HG03039 (cell line): ENCODE measurements at regions not wholly inside any gene's neighbourhood (a gene's known extent, or its start where the extent isn't known, plus 50 kb on each side); places are given as distances from the start of the nearest gene placed in this dataset.

ENCODE experiments used
- ATAC-seq: cut with Tn5 transposase; IDR thresholded peaks from one replicate; pipeline ENCODE4 v1.9.1; 2021; ENCODE audit warnings: mild to moderate bottlenecking, moderate library complexity; ENCODE audit not compliant: unreplicated experiment

DNA sequence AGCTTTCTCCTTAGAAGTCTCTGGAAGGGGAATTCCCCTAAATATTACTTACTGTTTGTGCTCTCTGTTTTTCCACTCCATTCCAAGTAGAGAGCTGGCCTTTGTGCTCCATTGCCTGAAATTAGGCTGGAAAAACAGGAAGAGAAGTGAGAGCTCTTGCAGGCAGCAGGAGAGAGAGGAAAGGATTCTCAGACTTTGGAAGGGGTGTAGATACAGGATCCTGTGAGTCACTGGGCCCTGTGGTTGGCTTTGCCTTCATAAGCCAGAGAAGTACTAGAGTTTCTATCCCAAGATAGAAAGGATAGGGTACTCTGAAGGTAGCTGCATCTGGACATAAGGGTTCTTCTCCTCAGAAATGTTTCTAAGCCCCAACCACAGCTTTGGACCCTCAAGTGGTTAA, 188.9 kb downstream of the CMPK2 start:
- no peak for ATAC-seq

DNA sequence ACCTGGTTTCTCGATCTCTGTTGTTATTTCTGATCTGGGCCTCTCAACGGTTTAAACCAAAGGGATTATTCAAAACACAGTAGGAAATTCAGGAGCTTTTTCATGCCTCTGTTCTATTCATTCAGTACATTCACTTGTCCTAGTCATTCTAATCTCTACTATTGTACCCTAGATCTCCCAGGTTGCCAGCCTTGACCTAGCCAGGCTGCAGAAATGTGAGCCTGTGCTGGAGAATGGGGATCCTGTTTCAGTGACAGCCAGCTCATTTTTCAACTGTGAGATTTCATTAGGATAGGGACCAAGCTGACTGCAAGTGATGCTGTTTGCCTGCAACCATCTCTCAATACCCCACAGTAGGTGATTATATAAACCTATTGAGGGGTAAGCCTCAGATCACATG, 186.2 kb downstream of the CMPK2 start:
- ATAC-seq, result no peak

DNA sequence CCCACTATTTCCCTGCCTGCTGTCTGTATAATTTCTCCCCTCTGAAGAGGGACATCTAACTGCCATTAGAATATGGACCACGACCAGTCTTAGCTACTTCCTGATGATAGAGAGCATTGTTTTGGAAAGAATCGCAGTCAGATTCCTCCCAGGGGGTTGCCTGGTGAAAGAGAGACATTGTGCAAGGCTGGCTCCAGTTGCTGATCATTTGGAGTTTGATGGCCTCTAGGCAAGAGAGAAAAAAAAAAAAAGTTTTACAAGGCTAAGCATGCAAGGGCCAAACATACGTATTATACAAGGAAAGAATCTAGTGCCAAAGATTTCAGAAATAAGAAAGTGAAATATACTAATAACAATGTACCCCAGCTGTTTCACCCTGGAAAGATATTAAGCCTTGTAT, 182.2 kb downstream of the CMPK2 start:
- ATAC-seq, result no peak

DNA sequence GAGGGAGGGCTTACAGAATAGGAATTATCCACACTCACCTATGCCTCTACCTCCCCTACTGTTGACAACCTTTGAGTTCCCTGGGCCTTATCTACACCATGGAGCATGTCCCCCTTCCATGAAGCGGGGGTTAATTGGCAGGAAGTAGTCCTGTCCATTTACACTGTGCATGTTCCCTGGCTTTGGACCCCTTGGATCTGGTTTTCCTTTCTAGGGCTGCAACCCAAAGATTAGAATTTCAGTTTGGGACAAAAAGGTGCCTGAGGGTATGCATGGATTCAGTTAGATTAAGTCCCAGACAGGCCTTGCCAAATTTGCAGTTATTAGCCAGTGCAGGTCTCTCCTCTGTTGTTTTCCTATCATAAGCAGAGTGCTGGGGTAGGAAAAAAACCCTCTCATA, 180.3 kb downstream of the CMPK2 start:
- no peak for ATAC-seq

DNA sequence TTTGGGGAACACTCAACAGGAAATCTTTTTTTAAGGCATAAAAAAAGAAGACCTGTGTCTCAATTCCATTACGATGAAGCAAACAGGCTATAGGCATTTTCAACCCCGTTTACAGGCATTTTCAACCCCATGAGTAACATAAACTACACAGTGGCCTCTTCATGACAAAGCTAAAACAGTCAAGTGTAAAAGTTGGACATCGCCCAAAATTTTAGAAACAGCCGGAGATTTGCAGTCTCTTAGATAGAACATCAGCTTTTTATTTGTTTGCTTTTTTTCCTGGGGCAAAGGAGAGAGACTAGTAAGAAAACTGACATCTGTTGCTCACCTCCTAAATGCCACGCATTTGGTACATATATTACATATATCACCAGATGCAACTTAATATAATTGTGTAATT, 173.7 kb downstream of the CMPK2 start:
- ATAC-seq, result no peak

DNA sequence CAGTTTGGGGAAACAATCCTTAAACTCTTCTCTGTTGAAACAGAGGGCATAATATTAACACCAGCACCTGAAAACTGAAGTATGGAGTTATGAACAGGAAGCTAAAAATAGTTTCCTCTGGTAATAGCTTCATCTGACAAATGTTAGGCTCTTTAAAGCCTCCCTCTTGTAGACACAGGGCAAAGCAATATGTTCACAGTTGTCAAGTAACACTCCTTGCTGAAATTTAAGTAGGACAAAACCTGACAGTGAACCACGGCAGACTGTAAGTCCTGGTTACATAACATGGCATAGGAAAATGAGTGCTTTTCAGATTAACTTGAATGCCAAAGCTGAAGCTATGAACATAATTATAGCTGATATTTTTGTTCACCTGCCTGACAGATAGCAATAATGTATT, 172.9 kb downstream of the CMPK2 start:
- ATAC-seq, result no peak

DNA sequence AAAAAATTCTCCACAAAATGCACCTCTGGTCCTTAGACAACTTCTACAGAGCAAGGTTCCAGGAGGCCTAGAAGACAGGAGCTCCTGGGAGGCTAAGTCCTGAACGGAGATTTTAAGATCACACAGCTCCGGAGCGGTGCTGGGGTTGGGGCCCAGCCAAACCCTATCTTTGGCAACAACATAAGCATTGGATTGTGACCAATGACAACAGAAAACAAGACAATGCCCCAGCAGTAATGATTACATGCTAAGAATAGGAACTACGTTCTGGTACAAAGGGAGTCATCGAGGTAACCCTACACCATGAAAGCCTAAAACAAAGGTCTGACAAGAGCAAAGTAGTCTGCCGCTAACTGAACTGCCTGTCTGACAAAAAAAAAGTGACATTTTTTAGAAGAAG, 171.2 kb downstream of the CMPK2 start:
- no peak for ATAC-seq

DNA sequence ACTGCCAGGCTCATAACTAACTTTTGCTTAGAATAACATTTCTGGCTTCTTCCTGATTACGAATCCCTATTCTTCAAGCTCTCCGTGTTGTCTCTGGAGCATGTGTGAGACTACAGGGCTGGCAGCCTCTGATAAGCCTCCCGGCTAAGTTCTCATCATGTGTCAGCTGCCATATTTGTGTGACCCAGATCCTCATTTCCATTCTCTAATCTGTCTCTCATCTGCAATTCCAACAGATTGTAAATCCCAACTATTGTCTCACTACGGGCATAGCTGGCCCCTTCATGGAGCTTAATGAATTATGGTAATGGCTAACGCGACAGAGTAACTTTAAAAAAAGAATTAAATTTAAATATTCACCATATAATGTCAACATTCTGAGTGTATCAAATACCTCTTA, 165.4 kb downstream of the CMPK2 start:
- ATAC-seq, result no peak

DNA sequence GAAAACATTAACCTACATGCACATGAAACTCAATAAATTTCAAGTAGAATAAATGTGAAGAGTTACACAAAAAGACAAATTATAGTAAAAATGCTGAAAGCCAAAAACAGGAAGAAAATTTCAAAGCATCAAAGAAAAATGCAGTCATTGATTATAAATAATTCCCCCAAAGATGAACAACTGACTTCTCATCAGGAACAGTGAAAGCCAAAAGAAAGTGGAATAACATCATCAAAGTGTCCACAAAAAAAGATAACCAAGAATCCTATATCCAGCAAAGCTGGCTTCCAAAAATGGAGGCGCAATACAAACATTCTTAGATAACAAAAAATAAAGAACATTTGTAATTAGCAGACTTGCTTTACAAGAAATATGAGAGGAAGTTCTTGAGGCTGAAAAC, 161.6 kb downstream of the CMPK2 start:
- ATAC-seq, result no peak

DNA sequence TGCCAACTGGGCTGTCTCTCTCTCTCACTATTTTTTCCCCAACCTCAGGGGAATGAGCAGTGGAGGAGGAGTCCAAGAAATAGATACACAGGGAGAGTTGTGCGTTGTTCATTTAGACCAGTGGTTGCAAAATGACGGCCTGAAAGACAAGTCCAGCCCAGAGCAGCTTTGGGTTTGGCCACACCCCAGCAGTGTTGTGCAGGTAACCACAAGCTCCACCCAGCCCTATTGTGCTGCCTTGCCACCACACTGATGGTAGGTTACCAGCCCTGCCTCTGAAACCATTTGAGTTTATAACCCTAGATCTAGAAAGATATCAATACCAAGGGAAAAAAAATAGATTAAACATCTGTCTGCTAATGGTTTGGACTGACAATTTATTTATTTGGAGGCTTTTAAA, 144.3 kb downstream of the CMPK2 start:
- ATAC-seq, result no peak

DNA sequence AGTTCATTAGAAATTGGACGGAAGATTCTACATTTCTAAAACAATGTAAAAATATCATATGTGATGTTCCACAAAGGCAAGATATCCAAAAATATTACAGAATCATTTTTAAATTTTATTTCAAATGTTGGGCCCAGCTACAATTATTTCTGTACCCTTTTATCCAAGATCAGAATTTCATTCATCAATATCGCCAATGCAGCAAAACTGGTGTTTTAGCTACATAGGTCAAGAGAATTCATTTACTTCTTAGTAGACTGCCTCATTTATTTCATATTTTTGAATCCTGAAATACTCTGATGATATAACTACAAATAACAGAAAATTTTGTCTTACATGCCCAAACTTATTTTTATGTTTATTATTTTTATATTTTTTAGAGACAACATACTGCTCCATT, 143.1 kb downstream of the CMPK2 start:
- ATAC-seq, result no peak

DNA sequence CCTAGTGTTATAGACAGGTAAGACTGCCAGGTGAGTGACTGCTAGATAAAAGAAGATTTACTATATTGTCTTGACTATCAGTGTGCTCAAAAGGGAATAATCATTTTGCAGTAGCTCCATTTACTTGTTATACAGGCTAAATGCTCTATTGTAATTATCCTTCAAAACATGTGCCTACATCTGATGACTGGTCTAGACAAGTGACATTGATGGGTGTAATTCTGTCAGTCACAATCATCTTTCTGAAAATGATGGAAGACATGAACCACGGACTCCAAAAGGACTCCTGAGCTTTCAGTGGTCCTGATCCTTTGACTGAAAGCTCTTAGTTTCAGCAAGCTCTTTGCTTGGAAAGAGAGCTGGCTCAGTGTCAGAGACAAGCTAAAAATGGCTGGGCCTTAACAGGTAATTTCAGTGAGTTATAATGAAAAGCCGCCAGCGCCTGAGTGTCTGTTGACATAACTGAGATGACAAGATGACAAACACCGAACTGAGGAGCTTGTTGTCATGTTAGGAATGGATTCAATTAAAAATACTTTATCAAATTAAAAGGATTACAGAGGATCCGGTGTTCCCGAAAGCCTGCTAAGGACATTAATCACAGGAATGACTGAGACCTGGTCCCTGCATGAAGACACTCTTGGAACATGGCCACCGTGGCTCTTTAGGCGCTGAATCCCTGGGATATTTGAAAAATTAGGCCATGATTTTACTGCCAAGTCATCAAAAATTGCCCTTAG, 141.7 kb downstream of the CMPK2 start:
- ATAC-seq, result no peak

DNA sequence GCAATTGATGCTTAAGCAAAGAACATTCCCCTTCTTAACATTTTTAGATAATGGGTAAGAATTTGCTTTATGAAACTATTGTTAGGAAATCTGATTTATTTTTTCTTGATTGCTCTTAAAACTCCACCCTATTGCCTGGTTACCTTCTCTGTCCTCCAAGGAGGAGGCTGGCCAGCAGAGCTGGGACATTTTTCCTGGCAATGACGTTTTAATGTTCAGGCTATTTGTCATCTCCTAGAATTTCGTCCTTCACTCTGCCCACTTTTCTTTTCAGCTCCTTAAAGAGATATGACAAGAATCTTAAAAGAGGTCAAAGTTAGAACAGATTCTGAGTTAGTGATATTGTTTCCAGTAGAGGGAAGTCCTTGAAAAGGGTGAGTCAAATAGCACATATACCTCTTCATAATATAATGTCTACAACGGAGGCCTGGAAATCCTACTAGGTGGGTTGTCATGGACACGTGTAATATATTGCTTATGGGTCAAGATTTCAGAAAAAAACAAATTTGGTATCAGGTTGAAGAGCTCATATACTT, 141.0 kb downstream of the CMPK2 start:
- ATAC-seq, result no peak

DNA sequence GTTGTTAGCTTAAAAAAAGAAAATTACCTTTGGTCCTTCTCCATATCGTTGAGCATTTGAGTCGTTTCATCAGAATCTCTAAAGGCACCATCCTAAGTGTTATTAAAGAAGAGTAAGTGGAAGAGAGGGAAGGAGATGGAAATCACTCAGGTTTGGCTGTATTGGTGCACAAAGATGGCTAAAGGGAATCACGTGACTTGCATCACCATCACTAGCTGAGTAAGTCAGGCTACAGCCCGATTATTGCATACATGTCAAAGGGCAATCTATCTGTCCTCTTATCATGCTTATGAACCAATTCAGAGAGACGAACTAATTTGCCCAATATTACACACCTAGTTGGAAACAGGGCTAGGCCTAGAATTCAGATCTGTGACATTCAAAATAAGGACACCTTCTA, 137.6 kb downstream of the CMPK2 start:
- ATAC-seq, result no peak

DNA sequence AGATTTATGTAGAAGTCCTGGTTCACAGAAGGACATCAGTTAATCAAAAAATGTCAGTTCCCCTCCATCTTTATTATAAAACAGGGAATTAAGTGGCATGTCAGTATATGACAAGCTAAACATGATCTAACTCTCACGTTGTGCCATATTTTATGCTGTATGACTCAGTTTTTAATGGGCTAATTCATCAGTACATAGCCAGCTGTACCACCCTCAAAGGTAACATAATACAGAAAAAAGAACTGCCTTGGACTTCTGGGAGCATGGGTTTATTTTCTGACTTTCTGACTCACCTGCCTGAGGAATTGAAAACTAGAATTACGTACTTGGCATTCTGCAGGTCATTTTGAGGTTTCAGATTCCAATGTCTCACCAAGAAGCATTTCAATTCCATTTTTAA, 135.7 kb downstream of the CMPK2 start:
- ATAC-seq, result no peak

DNA sequence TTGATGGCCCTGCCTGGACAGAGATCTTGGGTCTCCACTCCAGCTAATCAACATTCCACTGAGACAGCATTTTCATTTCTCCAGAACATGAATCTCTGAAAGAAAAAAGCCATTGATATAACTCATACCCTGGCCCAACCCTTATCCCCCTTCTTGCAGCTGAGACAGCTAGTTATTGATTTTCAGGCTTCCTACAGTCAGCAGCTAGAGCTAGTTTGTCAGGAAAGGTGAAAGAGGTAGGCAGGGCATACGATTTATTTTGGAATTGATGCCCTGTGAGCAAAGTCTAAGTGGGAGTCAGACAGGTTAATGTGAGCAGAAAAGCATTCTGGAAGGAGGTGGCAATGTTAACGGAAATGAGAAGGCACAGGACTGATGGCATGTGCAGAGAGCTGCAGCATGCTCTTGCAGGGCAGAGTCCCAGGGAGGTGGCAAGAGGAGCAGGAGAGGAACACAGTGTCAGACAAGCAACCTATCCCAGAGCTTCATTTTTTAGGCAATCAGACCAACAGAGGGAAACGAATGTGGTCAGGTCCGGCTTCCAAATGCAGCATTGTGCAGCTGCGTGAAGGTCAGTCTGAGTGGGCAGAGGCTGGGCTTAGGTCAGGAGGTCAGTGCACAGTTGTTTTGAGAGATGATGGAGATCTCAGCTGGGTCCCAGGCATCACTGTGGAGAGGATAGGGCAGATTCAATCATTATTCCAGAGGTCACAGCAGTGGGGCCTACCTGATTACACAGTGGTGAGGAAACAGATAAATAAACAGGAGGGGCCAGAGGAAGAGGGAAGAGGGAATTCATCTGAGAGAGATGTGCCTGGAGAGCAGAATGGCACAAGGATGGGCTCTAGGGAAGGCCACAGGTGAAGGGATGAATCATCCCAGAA, 134.8 kb downstream of the CMPK2 start:
- ATAC-seq, result no peak

DNA sequence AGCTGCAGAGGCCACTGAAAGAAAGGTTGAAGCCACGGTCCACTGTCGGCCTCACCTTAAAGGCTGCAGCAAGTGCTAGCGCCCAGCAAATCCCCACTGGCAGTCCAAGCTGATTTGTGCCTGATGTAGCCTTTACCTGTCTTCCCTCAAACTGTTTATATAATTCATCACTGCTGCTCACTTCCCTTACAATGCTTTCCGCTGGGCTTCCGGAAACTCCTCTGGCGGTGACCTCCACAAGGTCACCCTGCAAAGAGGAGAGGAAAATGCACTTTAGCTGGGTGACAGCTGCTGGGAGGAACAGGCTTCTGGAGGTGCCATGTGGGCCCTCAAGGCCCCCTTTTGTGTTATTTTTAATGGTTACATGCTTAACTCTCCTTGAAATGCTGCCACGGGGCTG, 126.2 kb downstream of the CMPK2 start:
- ATAC-seq, result no peak

DNA sequence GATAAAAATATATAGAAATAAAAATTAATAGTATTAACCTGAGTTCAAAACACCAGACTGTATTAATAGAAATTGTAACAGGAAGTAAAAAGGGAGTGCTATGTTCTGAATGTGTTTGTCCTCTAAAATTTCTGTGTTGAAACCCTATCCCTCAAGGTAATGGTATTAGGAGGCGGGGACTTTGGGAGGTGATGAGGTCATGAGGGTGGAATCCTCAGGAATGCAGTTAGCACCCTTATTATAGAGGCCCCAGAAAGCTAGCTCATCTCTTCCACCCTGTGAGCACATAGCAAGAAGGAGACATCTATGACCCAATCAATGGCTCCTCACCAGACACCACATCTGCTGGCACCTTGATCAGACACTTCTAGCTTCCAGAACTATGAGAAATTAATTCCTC, 124.5 kb downstream of the CMPK2 start:
- no peak for ATAC-seq

DNA sequence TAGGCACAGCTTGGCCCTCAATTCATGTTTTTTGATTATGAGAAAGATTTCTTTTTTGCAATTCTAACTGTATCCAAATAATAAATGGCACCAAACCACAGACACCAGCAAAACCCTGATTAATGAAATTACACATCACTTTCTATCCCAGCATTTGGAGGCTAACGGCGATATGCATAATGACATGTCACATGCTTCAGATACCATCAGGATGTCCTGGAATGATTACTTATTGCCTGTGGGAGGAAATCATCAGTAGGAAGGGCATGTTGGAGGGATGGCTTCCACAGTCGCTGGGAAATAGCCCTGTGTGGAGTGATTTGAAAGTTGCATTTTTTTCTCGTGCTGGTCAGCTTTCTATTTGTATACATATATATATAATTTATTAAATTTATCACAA, 121.7 kb downstream of the CMPK2 start:
- ATAC-seq, result no peak

DNA sequence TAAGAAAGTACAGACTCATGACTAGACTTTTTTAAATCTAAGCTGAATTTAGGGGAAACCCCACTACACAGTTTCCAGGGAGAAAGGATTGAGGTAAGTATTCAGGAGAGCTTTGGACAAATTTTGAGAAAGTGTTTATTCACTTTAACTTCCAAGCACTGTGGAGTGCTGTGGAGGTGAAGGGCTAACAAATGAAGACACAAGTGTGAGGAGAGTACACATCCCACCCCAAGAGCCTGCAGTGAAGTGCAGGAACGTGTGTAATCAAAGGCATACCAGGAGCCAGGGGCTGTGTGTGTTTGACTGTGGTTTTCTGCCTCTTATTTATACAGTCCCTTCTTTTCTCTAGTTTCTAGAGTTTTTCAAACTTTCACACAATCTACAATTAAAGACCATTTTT, 118.3 kb downstream of the CMPK2 start:
- no peak for ATAC-seq

DNA sequence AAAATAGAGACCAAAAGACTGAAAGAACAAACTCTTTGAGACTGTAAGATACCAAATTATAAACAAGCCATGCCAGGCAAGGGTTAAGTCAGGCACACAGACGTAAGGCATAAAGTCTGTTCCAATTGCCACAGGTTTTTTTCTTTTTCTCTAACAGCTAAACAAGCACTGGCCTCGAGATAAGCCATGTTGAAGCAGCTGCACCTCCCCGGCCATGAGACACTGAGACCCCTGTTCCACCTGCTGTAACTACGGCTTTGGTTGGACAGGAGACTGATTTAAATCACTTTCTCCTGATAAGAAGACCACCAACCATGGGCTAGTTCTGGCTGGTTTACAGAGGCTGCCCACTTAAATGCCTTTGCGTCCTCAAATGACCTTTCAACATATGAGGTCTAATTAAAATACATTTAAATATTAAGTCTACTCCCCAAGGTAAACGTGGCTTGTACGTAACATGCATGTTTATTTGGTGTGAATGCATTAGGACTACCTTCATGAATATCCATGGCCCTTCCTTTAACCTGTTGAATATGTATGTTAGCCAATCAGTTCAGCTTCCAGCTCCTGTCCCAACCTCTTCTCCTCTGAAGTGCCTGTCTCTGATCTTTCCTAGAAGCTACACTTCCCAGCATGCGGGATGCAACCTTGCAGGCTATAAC, 117.2 kb downstream of the CMPK2 start:
- no peak for ATAC-seq

DNA sequence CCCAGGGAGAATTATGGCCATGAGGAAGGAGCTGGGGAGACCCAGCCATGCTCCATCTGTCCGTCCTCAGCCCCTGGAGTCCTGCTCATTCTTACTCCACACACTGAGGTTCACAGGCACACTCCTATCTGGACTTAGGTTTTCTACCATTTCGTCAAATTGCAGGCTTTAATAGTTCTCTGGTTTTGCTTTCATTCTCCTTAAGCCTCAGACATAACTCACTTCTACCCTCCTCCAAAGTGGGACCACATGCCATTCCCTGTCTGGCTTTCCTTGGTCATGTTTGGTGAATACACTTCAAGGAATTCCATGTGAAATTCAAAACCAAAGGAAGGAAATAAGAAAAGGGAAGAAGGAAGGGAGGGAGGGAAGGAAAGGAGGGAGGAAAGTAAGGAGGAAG, 115.7 kb downstream of the CMPK2 start:
- ATAC-seq, result no peak
